ENCODE measurements at regions not wholly inside any gene's neighbourhood (a gene's known extent, or its start where the extent isn't known, plus 50 kb on each side); places are given as distances from the start of the nearest gene placed in this dataset.

GRCh38 chr15:49706805-49707204 is 86.0 kb downstream of the DTWD1 start:
- no peak overlapping the region for H3K9ac ChIP-seq
- H3K27me3 ChIP-seq (ENCODE audit: control insufficient read depth, insufficient read depth, low read length), result no peaks in the 10 kb centered on the region
- no peaks in the 10 kb centered on the region for H3K79me2 ChIP-seq
- no peaks in the 10 kb centered on the region for H3K9me3 ChIP-seq (ENCODE audit: control insufficient read depth, low read length)
- H2AFZ ChIP-seq, result no peak overlapping the region
- H3K4me3 ChIP-seq (ENCODE audit: low read depth, low read length), result no peak overlapping the region
- TF ChIP-seq CTCF (IDR thresholded peaks at IDR 0.05), result no peak
- no peaks in the 10 kb centered on the region for H3K36me3 ChIP-seq (ENCODE audit: control insufficient read depth, insufficient read depth, low read length)
- H3K4me1 ChIP-seq, result no peaks in the 10 kb centered on the region
- no peak overlapping the region for H3K27ac ChIP-seq
- no peak overlapping the region for H3K4me2 ChIP-seq (ENCODE audit: low read length)

- H3K4me1 ChIP-seq, result no peaks in the 10 kb centered on the region
- H2AFZ ChIP-seq, result no peak overlapping the region
- no peak overlapping the region for H3K4me2 ChIP-seq (ENCODE audit: low read length)
- no peaks in the 10 kb centered on the region for H3K27me3 ChIP-seq (ENCODE audit: control insufficient read depth, insufficient read depth, low read length)
- no peaks in the 10 kb centered on the region for H3K36me3 ChIP-seq (ENCODE audit: control insufficient read depth, insufficient read depth, low read length)
- H3K9ac ChIP-seq, result no peak overlapping the region
- TF ChIP-seq CTCF (IDR thresholded peaks at IDR 0.05), result no peak
- no peak overlapping the region for H3K27ac ChIP-seq
- H3K79me2 ChIP-seq, result no peaks in the 10 kb centered on the region
- H3K4me3 ChIP-seq (ENCODE audit: low read depth, low read length), result no peak overlapping the region
- H3K9me3 ChIP-seq (ENCODE audit: control insufficient read depth, low read length), result no peaks in the 10 kb centered on the region
Observed at GRCh38 chr15:49707598-49707997, 86.8 kb downstream of the DTWD1 start.

GRCh38 chr15:49709646-49710214 is 88.9 kb downstream of the DTWD1 start:
- H3K9me3 ChIP-seq (ENCODE audit: control insufficient read depth, low read length), result no peaks in the 10 kb centered on the region
- H3K27me3 ChIP-seq (ENCODE audit: control insufficient read depth, insufficient read depth, low read length), result no peaks in the 10 kb centered on the region
- no peak overlapping the region for H3K4me3 ChIP-seq (ENCODE audit: low read depth, low read length)
- H3K27ac ChIP-seq, result no peak overlapping the region
- no peaks in the 10 kb centered on the region for H3K36me3 ChIP-seq (ENCODE audit: control insufficient read depth, insufficient read depth, low read length)
- H2AFZ ChIP-seq, result no peak overlapping the region
- no peak for TF ChIP-seq CTCF (IDR thresholded peaks at IDR 0.05)
- no peak overlapping the region for H3K9ac ChIP-seq
- H3K4me2 ChIP-seq (ENCODE audit: low read length), result no peak overlapping the region
- H3K79me2 ChIP-seq, result no peaks in the 10 kb centered on the region
- H3K4me1 ChIP-seq, result no peaks in the 10 kb centered on the region

GRCh38 chr15:49712162-49712561 is 91.3 kb downstream of the DTWD1 start:
- H3K4me2 ChIP-seq (ENCODE audit: low read length), result no peak overlapping the region
- no peaks in the 10 kb centered on the region for H3K36me3 ChIP-seq (ENCODE audit: control insufficient read depth, insufficient read depth, low read length)
- no peak overlapping the region for H3K4me3 ChIP-seq (ENCODE audit: low read depth, low read length)
- H3K79me2 ChIP-seq, result no peaks in the 10 kb centered on the region
- no peak overlapping the region for H3K27ac ChIP-seq
- TF ChIP-seq CTCF (IDR thresholded peaks at IDR 0.05), result no peak
- no peaks in the 10 kb centered on the region for H3K9me3 ChIP-seq (ENCODE audit: control insufficient read depth, low read length)
- H3K9ac ChIP-seq, result no peak overlapping the region
- no peaks in the 10 kb centered on the region for H3K4me1 ChIP-seq
- no peak overlapping the region for H2AFZ ChIP-seq
- H3K27me3 ChIP-seq (ENCODE audit: control insufficient read depth, insufficient read depth, low read length), result no peaks in the 10 kb centered on the region

GRCh38 chr15:49712846-49713450 is 92.1 kb downstream of the DTWD1 start:
- Histone ChIP-seq H3K27me3 (ENCODE audit: control insufficient read depth, insufficient read depth, low read length) (no peaks in the 10 kb centered on the region), H3K9ac (no peak overlapping the region), H3K4me3 (ENCODE audit: low read depth, low read length) (no peak overlapping the region), H3K27ac (no peak overlapping the region), H3K4me1 (no peaks in the 10 kb centered on the region), H3K9me3 (ENCODE audit: control insufficient read depth, low read length) (no peaks in the 10 kb centered on the region), H3K79me2 (no peaks in the 10 kb centered on the region), H3K4me2 (ENCODE audit: low read length) (no peak overlapping the region), H2AFZ (no peak overlapping the region), H3K36me3 (ENCODE audit: control insufficient read depth, insufficient read depth, low read length) (no peaks in the 10 kb centered on the region)
- no peak for TF ChIP-seq CTCF (IDR thresholded peaks at IDR 0.05)
